ENCODE measurements at regions not wholly inside any gene's neighbourhood (a gene's known extent, or its start where the extent isn't known, plus 50 kb on each side); places are given as distances from the start of the nearest gene placed in this dataset.

GRCh38 chr17:83148317-83149028 lies 69.1 kb downstream of the METRNL start:
- no peak overlapping the region for H3K4me3 ChIP-seq (ENCODE audit: low read depth in 1 of 2, low read length in 1 of 2)
- H3K27ac ChIP-seq: no peak overlapping the region
- H3K4me1 ChIP-seq (ENCODE audit: control insufficient read depth in 1 of 2, insufficient read depth in 1 of 2, low read depth in 1 of 2, low read length in 1 of 2): no peaks in the 10 kb centered on the region
- peaks cover 19% of the 10 kb centered on the region for H3K27me3 ChIP-seq
- no peaks in the 10 kb centered on the region for H3K9me3 ChIP-seq
- no peaks in the 10 kb centered on the region for H3K36me3 ChIP-seq
- TF ChIP-seq CTCF (IDR thresholded peaks at IDR 0.05): no peak

- Histone ChIP-seq H3K27me3 (peaks cover 23% of the 10 kb centered on the region), H3K4me3 (ENCODE audit: low read depth in 1 of 2, low read length in 1 of 2) (no peak overlapping the region), H3K4me1 (ENCODE audit: control insufficient read depth in 1 of 2, insufficient read depth in 1 of 2, low read depth in 1 of 2, low read length in 1 of 2) (no peaks in the 10 kb centered on the region), H3K9me3 (no peaks in the 10 kb centered on the region), H3K36me3 (no peaks in the 10 kb centered on the region), H3K27ac (no peak overlapping the region)
- TF ChIP-seq CTCF (IDR thresholded peaks at IDR 0.05): no peak
Measured at GRCh38 chr17:83149029-83149725, 69.8 kb downstream of the METRNL start.

GRCh38 chr17:83149761-83150251 lies 70.4 kb downstream of the METRNL start:
- H3K27me3 ChIP-seq: peaks cover 18% of the 10 kb centered on the region
- H3K4me3 ChIP-seq (ENCODE audit: low read depth in 1 of 2, low read length in 1 of 2): no peak overlapping the region
- no peak overlapping the region for H3K27ac ChIP-seq
- no peaks in the 10 kb centered on the region for H3K4me1 ChIP-seq (ENCODE audit: control insufficient read depth in 1 of 2, insufficient read depth in 1 of 2, low read depth in 1 of 2, low read length in 1 of 2)
- H3K36me3 ChIP-seq: no peaks in the 10 kb centered on the region
- H3K9me3 ChIP-seq: no peaks in the 10 kb centered on the region
- no peak for TF ChIP-seq CTCF (IDR thresholded peaks at IDR 0.05)

DNA sequence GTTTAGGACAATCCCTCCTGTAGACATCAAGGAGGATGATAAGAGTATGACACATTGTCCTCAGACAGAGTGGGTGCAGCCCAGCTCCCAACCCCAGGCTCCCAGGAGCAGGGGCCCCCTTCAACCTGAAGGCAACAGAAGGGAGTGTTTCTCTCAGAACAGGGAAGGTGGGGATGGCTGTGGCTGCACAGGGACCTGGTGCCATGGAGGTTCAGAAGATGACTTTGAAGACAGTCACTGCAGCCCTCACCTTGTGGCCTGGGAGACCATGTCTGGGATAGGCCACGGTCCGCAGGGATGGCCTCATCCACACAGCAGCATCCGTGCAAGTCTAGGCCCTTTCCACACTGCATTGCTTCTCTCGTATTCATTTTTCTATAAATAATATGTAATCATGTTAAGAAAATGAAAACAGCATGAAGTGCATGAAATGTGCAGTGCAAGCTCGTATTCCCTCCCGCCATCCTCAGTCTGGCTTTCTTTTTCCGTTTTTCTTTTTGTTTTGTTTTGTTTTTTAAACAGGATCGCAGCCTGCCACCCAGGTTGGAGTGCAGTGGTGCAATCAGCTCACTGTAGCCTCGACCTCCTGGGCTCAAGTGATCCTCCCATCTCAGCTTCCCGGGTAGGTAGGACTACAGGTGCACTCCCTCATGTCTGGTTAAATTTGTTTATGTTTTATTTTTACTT lies 71.1 kb downstream of the METRNL start:
- Histone ChIP-seq H3K27ac (no peak overlapping the region), H3K4me1 (ENCODE audit: control insufficient read depth in 1 of 2, insufficient read depth in 1 of 2, low read depth in 1 of 2, low read length in 1 of 2) (no peaks in the 10 kb centered on the region), H3K36me3 (no peaks in the 10 kb centered on the region), H3K4me3 (ENCODE audit: low read depth in 1 of 2, low read length in 1 of 2) (no peak overlapping the region), H3K27me3 (peaks cover 20% of the 10 kb centered on the region), H3K9me3 (no peaks in the 10 kb centered on the region)
- no peak for TF ChIP-seq CTCF (IDR thresholded peaks at IDR 0.05)

DNA sequence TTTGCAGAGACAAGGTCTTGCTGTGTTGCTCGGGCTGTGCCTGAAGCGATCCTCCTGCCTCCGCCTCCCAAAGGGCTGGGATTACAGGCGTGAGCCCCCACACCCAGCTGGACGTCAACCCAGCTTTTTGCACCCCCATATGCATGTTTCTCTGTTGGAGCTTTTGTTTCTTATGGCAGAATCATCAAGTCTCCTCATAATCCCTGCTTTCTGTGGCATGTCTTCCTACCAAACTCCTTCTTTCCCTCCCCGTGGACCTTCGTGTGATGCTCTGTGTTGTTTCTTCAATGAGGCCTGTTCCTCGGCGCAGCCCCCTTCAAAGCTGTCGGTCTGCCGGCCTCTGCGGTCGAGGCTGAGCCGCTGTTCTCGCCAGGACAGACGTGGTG lies 71.6 kb downstream of the METRNL start:
- Histone ChIP-seq H3K27ac (no peak overlapping the region), H3K4me3 (ENCODE audit: low read depth in 1 of 2, low read length in 1 of 2) (no peak overlapping the region), H3K27me3 (peaks cover 23% of the 10 kb centered on the region), H3K4me1 (ENCODE audit: control insufficient read depth in 1 of 2, insufficient read depth in 1 of 2, low read depth in 1 of 2, low read length in 1 of 2) (no peaks in the 10 kb centered on the region), H3K9me3 (no peaks in the 10 kb centered on the region), H3K36me3 (no peaks in the 10 kb centered on the region)
- TF ChIP-seq CTCF (IDR thresholded peaks at IDR 0.05): no peak
